GM21717 (cell line): ENCODE measurements at regions not wholly inside any gene's neighbourhood (a gene's known extent, or its start where the extent isn't known, plus 50 kb on each side); places are given as distances from the start of the nearest gene placed in this dataset.
"Not testable (repeated sequence)": the region's sequence is repeated elsewhere in the genome, so short reads cannot be mapped to it uniquely, and the experiment has no call there.

Experiments
- ATAC-seq: cut with Tn5 transposase; IDR thresholded peaks from one replicate; pipeline ENCODE4 v1.9.1; 2021; ENCODE audit warnings: mild to moderate bottlenecking, moderate library complexity; ENCODE audit not compliant: unreplicated experiment

GRCh38 chr1:189217646-189218045 lies 1260.0 kb downstream of the BRINP3 start:
- ATAC-seq, result no peak

GRCh38 chr1:189220750-189221149 lies 1256.9 kb downstream of the BRINP3 start:
- no peak for ATAC-seq

GRCh38 chr1:189225794-189226145 lies 1251.9 kb downstream of the BRINP3 start:
- not testable (repeated sequence) for ATAC-seq

- no peak for ATAC-seq
Measured at GRCh38 chr1:189226779-189227178, 1250.9 kb downstream of the BRINP3 start.

- no peak for ATAC-seq
Measured at GRCh38 chr1:189237008-189237407, 1240.7 kb downstream of the BRINP3 start.

GRCh38 chr1:189253601-189254350 lies 1223.9 kb downstream of the BRINP3 start:
- no peak for ATAC-seq

GRCh38 chr1:189261128-189261527 lies 1216.5 kb downstream of the BRINP3 start:
- ATAC-seq, result not testable (repeated sequence)

GRCh38 chr1:189269011-189269410 lies 1208.7 kb downstream of the BRINP3 start:
- ATAC-seq, result no peak

- ATAC-seq, result no peak
Measured at GRCh38 chr1:189274267-189274666, 1203.4 kb downstream of the BRINP3 start.

- ATAC-seq, result no peak
Measured at GRCh38 chr1:189275796-189276195, 1201.9 kb downstream of the BRINP3 start.

GRCh38 chr1:189289346-189289745 lies 1188.3 kb downstream of the BRINP3 start:
- ATAC-seq, result no peak

- ATAC-seq, result no peak
Measured at GRCh38 chr1:189301235-189301634, 1176.4 kb downstream of the BRINP3 start.

GRCh38 chr1:189305279-189305678 lies 1172.4 kb downstream of the BRINP3 start:
- ATAC-seq, result no peak

- ATAC-seq, result no peak
Measured at GRCh38 chr1:189311915-189312314, 1165.7 kb downstream of the BRINP3 start.

GRCh38 chr1:189312499-189312898 lies 1165.2 kb downstream of the BRINP3 start:
- ATAC-seq, result no peak

GRCh38 chr1:189313488-189313887 lies 1164.2 kb downstream of the BRINP3 start:
- no peak for ATAC-seq

- no peak for ATAC-seq
Measured at GRCh38 chr1:189315035-189315901, 1162.4 kb downstream of the BRINP3 start.

- no peak for ATAC-seq
Measured at GRCh38 chr1:189323091-189323490, 1154.6 kb downstream of the BRINP3 start.

- not testable (repeated sequence) for ATAC-seq
Measured at GRCh38 chr1:189331071-189331470, 1146.6 kb downstream of the BRINP3 start.

- ATAC-seq, result no peak
Measured at GRCh38 chr1:189336115-189337100, 1141.3 kb downstream of the BRINP3 start.

- ATAC-seq, result no peak
Measured at GRCh38 chr1:189349607-189350006, 1128.1 kb downstream of the BRINP3 start.
